Astrocyte of the spinal cord (primary cell): ENCODE measurements at regions not wholly inside any gene's neighbourhood (a gene's known extent, or its start where the extent isn't known, plus 50 kb on each side); places are given as distances from the start of the nearest gene placed in this dataset.

ENCODE experiments used
- DNase-seq: peaks from one replicate; pipeline ENCODE4 v3.0.0; 2011; ENCODE audit warnings: low read depth, low spot score
- H3K4me3 ChIP-seq: 2 replicates; pipeline ENCODE4 v1.5.1; 2011; ENCODE audit warnings: low read depth, mild to moderate bottlenecking, low read length, moderate library complexity
- CTCF ChIP-seq: IDR thresholded peaks from 2 replicates; pipeline ENCODE4 v1.5.1; 2012; ENCODE audit warnings: low read depth, mild to moderate bottlenecking, low read length, inconsistent platforms
- in situ Hi-C: cut with HindIII; loops from 2 replicates; pipeline ENCODE4 v1.10.0; 2017; ENCODE audit warnings: low sequenced_read_pairs

- DNase-seq: no peak
- in situ Hi-C loops: no loop called here
- no peak overlapping the region for H3K4me3 ChIP-seq
- no peak for TF ChIP-seq CTCF
Observed at GRCh38 chr12:84554199-84554723, 358.3 kb downstream of the SLC6A15 start.

- no peak for TF ChIP-seq CTCF
Observed at GRCh38 chr12:84553331-84554117, 359.1 kb downstream of the SLC6A15 start.

GRCh38 chr12:84551373-84551772 is 361.2 kb downstream of the SLC6A15 start:
- H3K4me3 ChIP-seq: no peak overlapping the region
- DNase-seq: no peak
- no peak for TF ChIP-seq CTCF
- in situ Hi-C loops: no loop called here

More at GRCh38 chr12:84553331-84554117, 359.1 kb downstream of the SLC6A15 start:
- H3K4me3 ChIP-seq: no peak overlapping the region
- no peak for DNase-seq
- in situ Hi-C loops: no loop called here

GRCh38 chr12:84550518-84550917 is 362.1 kb downstream of the SLC6A15 start:
- in situ Hi-C loops: no loop called here
- H3K4me3 ChIP-seq: no peak overlapping the region
- no peak for TF ChIP-seq CTCF
- no peak for DNase-seq

GRCh38 chr12:84542289-84542688 is 370.3 kb downstream of the SLC6A15 start:
- H3K4me3 ChIP-seq: no peak overlapping the region
- in situ Hi-C loops: no loop called here
- no peak for DNase-seq
- no peak for TF ChIP-seq CTCF

GRCh38 chr12:84537666-84538065 is 374.9 kb downstream of the SLC6A15 start:
- in situ Hi-C loops: no loop called here
- DNase-seq: no peak
- TF ChIP-seq CTCF: no peak
- H3K4me3 ChIP-seq: no peak overlapping the region
